ENCODE measurements at regions not wholly inside any gene's neighbourhood (a gene's known extent, or its start where the extent isn't known, plus 50 kb on each side); places are given as distances from the start of the nearest gene placed in this dataset.

GRCh38 chr6:1042583-1043457 lies 269.1 kb upstream of the FOXQ1 start:
- Histone ChIP-seq H3K9me3 (no peaks in the 10 kb centered on the region), H3K27ac (no peak overlapping the region), H3K27me3 (no peaks in the 10 kb centered on the region), H3K36me3 (no peaks in the 10 kb centered on the region), H3K4me3 (no peak overlapping the region), H3K4me1 (ENCODE audit: insufficient read depth) (no peaks in the 10 kb centered on the region)
- WGBS, 3 donors = 78 to 83% (median 80%) methylated on average over 15 of the region's 15 CpGs
- TF ChIP-seq CTCF (IDR thresholded peaks at IDR 0.05) = no peak
- TF ChIP-seq POLR2A (IDR thresholded peaks at IDR 0.05) = no peak
- no peak for TF ChIP-seq EP300 (IDR thresholded peaks at IDR 0.05)
- DNase-seq = no peak
- intact Hi-C loops (cut with DNase I) = no loop called here

- DNase-seq = no peak
- WGBS, 3 donors = 68 to 74% (median 70%) methylated on average over 12 of the region's 12 CpGs
- TF ChIP-seq POLR2A (IDR thresholded peaks at IDR 0.05) (no peak), CTCF (IDR thresholded peaks at IDR 0.05) (no peak), EP300 (IDR thresholded peaks at IDR 0.05) (no peak)
- Histone ChIP-seq H3K9me3 (no peaks in the 10 kb centered on the region), H3K36me3 (no peaks in the 10 kb centered on the region), H3K4me3 (no peak overlapping the region), H3K27me3 (no peaks in the 10 kb centered on the region), H3K4me1 (ENCODE audit: insufficient read depth) (no peaks in the 10 kb centered on the region), H3K27ac (no peak overlapping the region)
- intact Hi-C loops (cut with DNase I) = no loop called here
Measured at GRCh38 chr6:1040393-1040792, 271.5 kb upstream of the FOXQ1 start.

GRCh38 chr6:1039746-1040145 lies 272.2 kb upstream of the FOXQ1 start:
- no peak overlapping the region for H3K4me3 ChIP-seq

GRCh38 chr6:1039191-1039590 lies 272.7 kb upstream of the FOXQ1 start:
- H3K36me3 ChIP-seq = no peaks in the 10 kb centered on the region
- TF ChIP-seq POLR2A (IDR thresholded peaks at IDR 0.05) (no peak), CTCF (IDR thresholded peaks at IDR 0.05) (no peak), EP300 (IDR thresholded peaks at IDR 0.05) (no peak)
- H3K4me1 ChIP-seq (ENCODE audit: insufficient read depth) = no peaks in the 10 kb centered on the region
- no peaks in the 10 kb centered on the region for H3K9me3 ChIP-seq
- DNase-seq = no peak
- intact Hi-C loops (cut with DNase I) = no loop called here
- H3K27me3 ChIP-seq = no peaks in the 10 kb centered on the region
- no peak overlapping the region for H3K27ac ChIP-seq
- WGBS, 3 donors = 60 to 68% (median 64%) methylated on average over 9 of the region's 9 CpGs
- no peak overlapping the region for H3K4me3 ChIP-seq

More at GRCh38 chr6:1039746-1040145, 272.2 kb upstream of the FOXQ1 start:
- no peaks in the 10 kb centered on the region for H3K9me3 ChIP-seq
- H3K27ac ChIP-seq = no peak overlapping the region
- 84 to 92% (median 88%) methylated on average over 2 of the region's 2 CpGs for WGBS, 3 donors
- no peaks in the 10 kb centered on the region for H3K36me3 ChIP-seq
- no peaks in the 10 kb centered on the region for H3K27me3 ChIP-seq
- intact Hi-C loops (cut with DNase I) = no loop called here
- TF ChIP-seq CTCF (IDR thresholded peaks at IDR 0.05) (no peak), EP300 (IDR thresholded peaks at IDR 0.05) (no peak), POLR2A (IDR thresholded peaks at IDR 0.05) (no peak)
- H3K4me1 ChIP-seq (ENCODE audit: insufficient read depth) = no peaks in the 10 kb centered on the region
- no peak for DNase-seq

Measured in ovary (tissue), 7 donors.